Hematopoietic multipotent progenitor cell treated with erythropoietin and hydrocortisone succinate and interleukin-3 and kit ligand, for 6 days (in vitro differentiated cells): ENCODE measurements at regions not wholly inside any gene's neighbourhood (a gene's known extent, or its start where the extent isn't known, plus 50 kb on each side); places are given as distances from the start of the nearest gene placed in this dataset.
"Not testable (repeated sequence)": the region's sequence is repeated elsewhere in the genome, so short reads cannot be mapped to it uniquely, and the experiment has no call there.

Source experiments
- DNase-seq: peaks from one replicate; pipeline ENCODE4 v3.0.0-alpha.2; 2015

DNA sequence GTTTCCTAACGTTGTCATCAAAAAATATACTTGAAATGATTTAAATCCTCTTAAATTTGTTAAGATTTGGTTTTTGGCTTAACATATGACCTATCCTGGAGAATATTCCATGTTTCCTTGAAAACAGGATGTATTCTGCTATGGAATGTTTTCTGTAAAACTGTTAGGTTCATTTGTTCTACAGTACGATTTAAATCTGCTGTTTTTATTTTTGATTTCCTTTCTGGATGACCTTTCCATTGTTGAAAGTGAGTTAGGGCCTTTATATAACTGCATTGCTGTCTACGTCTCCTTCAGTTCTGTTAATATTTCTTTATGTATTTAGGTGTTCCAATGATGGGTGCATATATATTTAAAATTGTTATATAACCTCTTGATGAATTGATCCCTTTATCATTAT is 465.3 kb upstream of the ALCAM start:
- DNase-seq: no peak

DNA sequence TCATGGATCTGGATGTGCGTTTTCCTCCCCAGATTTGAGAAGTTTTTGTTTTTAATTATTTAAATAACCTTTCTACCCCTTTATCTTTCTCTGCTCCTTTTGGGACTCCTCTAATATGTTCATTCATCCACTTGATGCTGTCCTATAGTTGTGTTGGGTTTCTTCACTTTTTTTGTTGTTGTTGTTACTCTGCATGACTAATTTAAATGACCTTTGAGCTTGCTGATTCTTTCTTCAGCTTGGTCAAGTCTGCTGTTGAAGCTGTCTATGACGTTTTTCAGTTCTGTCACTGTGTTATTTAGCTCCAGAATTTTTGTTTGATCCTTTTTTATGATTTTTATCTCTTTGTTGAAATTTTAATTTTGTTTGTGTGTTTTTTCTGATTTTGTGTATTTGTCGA is 463.6 kb upstream of the ALCAM start:
- DNase-seq: no peak

DNA sequence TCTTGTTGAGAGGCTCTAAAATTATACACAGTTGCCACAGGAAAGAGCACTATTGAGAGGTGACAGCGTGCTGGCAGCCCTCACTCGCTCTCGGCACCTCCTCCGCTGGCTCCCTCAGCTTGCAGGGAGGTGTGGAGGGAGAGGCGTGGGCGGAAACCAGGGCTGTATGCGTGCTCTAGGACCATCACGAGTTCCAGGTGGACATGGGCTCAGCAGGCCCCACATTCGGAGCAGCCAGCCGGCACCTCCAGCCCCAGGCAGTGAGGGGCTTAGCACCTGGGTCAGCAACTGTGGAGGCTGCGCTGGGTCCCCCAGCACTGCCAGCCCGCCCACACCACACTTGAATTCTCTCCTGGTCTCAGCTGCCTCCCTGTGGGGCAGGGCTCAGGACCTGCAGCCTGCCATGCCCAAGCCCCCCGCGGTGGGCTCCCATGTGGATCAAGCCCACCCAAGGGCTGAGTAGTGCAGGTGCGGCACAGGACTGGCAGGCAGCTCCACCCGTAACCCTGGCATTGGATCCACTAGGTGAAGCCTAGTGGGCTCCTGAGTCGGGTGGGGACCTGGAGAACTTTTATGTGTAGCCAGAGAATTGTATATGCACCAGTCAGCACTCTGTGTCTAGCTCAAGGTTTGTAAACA is 460.6 kb upstream of the ALCAM start:
- DNase-seq: no peak

DNA sequence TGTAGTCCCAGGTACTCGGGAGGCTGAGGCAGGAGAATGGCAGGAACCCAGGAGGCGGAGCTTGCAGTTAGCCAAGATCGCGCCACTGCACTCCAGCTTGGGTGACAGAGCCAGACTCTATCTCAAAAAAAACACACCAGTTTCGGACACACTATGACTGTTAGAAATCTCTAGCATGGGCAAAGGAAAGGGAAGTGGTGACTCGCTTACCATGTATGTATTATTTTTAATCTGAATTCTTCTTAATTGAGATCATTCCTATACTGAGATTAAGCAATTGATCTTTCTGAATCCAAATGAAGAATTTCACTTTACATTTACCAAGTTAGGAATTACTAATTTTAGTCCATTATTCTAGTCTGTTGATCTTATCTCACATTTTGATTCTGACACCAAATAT is 459.2 kb upstream of the ALCAM start:
- DNase-seq: no peak

DNA sequence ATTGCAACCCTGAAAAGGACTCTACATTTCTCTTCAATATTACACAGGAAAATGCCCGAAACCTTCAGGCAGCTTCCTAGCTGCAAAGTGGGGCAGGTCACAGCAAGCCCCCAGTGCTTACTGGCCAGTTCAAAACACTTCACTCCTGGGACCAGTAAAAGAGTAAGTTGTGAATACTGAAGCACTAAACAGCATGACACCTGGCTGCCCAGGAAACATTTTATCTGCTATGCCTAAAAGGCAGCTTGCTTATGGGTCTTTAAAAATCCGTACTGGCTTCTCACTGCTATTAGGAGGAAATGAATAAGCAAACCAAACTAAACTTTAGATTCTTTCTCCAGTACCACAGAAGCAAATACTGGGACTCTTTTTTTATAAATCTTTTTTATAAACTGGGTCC is 457.9 kb upstream of the ALCAM start:
- no peak for DNase-seq

DNA sequence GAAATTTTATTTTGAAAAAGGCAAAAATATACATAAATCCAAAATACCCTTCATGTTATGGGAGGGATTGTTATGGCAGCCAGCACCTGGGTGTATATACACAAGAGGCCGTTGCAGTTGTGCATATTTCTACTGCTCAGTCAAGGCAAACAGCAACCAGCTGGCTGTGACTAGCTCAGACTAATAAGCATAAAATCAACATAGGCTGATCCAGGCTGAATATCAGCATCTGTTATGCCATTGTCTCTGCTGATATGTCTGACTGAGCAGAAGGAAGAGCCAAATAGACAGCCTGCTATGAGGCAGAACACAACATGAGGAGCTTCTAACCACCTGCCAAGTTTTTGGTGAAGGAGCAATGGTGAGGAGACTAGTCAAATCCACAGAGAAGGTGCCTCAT is 457.5 kb upstream of the ALCAM start:
- DNase-seq: no peak

DNA sequence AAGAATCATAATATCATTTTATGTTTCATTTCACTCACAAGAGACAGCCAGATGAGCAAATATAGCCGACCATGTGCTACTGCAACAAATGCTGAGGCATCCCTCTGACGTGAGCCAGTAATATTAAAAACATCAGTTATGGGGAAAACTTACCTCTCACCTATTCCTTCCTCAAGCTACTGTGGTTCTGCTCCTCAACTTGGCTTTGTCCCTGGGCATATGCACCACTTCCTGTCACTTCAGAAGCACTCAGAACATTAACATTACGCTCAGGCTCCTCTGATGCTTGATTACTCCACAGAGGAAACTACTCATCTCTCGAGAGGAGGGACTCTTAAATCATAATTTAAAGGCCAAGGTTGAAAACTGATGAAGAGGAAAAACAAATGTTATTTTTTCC is 457.0 kb upstream of the ALCAM start:
- no peak for DNase-seq

DNA sequence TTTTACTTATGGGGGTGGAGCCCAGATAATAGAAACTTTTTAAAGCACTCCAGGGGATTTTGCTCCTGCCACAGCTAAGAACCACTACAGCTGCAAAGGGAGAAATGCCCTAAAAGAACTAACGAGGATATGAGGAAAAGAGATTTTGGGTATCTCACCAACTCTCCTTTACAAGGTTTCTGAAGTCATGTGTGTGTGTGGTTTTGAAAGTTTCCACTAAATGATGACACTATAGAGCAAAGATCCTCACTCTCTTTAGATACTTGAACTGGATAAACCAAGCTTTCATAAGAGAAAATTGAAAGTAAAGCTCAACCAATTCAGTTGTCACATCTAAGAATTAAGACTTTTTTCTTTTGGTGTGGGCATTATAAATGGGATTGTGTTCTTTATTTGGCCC is 455.3 kb upstream of the ALCAM start:
- no peak for DNase-seq

DNA sequence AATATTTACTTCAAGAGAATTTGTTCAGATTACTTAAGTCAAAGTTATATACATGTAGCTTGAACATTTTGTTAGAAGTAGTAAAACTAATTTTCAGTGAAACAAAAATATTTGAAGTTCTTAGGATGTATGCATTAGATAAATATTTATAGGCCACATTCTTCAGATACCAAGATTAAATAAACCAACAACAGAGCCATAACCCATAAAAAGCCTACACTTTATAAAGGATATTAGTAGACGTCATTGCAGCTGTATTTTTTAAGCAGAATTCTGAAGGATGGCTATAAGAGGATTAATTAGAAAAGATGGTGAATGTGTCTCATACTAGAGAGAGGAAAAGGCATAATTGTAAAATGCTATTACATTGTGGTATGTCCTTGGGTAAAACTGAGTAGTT is 449.7 kb upstream of the ALCAM start:
- DNase-seq: no peak

DNA sequence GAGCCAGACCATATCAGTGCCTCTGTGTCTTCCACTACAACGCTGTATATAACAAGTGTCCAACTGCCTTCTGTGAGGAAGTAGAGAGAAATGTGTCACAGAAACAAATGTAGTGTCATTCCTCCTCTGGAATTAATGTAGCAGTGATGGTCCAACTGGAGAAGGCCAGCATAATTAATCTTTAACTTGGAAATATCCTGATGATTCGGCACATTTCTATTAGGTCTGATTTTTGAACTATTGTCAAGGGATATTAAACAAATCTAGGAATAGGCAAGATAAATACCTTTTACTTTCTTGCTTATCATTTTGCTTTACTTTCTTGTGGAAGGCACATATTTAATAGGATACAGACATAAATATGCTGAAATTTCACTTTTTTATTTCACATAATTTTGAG is 446.2 kb upstream of the ALCAM start:
- DNase-seq: no peak

DNA sequence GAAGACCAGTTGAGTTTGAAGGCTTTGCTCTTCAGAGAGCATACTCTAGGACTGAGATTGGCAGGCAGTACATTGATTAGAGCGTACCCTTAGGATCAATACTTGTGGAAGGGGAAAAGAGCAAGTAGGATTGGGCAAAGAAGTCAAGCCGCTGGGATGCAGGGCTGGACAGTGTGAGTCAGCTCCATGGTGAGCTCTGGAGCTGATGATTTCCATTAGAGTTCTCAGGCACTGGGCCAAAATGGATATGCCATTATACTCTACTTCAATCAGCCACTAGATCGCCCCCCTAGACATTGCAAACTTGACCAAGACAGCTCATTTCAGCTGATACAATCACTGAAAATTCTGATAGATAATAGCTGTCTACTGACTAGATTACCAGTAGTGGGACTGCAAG is 432.7 kb upstream of the ALCAM start:
- no peak for DNase-seq

DNA sequence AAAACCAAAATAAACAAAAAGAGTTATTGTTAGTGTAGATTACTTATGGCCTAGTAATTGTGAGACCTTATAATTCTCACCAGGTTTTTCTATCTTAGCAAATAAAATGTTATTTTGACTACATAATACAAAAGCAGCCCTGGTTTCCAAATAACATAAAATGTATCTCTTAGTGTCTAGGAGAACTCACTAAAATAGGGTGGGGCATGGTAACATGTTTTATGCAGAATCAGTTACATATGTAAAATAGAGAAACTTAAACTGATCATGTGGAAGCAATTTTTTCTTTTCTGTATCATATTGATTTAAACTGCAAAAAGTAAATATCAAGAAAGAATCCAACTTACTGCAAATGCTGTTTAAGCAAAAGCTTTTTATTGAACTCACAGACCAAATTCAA is 431.1 kb upstream of the ALCAM start:
- no peak for DNase-seq

DNA sequence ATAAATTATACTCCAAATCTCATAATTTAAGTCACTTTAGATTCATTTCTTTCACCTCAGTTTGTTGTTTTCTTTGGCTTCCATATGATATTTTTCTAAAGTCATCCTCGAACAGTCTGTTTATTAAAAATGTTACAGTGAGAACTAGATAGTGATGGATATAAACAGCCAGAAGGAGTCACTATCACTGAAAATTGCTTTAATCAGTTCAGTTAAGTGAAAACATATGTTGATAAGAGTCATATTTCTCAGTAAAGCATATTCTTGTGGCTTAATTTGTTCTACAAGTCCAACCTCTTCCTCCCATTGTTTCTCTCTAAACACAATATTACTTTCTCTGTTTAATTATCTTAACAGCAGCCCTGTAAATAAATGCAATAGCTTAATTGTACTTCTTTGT is 427.5 kb upstream of the ALCAM start:
- no peak for DNase-seq

DNA sequence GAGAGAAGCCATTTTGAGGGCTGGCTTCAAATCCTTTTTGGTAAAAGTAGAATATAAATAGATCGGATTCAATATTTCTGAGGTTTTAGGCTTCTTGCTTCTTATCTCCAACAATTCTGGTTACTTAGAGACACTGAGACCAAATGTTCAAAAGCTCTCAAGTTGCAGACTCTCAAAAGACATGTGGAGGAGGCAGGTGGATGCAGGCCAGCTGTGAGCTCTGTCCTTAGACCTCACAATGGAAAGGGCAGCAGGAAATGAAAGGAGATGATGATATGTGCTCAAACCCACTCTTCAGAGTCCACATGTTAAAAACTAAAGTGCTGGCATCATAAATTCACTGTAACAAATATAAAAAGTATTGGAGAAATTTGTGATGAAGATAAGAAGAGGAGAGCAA is 424.9 kb upstream of the ALCAM start:
- DNase-seq: no peak

DNA sequence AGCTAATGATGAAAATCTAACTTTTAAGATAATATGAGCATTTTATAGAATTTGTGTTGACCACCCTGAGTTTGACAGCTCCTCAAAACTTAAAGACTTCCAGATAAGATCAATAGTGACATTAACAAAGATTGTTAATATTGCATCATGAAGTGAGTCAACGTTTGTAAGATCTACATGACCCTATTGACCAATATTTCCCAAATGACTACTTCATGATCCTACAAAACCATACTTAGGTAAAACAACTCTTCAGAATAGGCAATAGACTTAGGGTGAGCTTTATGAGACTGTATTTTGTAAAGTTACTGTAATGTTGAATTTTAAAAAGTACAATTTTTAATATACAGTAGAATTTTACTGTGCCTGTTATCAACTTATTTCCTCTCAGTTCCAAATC is 422.7 kb upstream of the ALCAM start:
- DNase-seq: no peak

DNA sequence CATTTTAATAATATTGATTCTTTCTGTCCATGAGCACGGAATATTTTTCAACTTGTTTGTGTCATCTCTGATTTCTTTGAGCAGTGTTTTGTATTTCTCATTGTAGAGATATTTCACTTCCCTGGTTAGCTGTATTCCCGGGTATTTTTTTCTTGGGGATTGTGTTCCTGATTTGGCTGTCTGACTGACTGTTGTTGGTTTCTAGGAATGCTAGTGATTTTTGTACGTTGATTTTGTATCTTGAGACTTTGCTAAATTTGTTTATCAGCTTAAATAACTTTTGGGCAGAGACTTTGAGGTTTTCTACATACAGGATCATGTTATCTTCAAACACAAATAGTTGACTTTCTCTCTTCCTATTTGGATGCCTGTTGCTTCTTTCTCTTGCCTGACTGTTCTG is 418.8 kb upstream of the ALCAM start:
- no peak for DNase-seq

DNA sequence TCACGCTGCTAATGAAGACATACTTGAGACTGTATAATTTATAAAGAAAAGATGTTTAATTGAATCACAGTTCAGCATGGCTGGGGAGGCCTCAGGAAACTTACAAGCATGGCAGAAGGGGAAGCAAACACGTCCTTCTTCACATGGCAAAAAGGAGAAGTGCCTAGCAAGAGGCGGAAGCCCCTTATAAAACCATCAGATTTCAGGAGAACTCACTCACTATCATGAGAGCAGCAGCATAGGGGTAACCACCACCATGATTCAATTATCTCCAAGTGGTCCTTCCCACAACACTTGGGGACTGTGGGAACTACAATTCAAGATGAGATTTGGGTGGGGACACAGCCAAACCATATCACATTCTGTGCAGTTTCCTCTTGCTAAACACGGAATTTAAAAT is 416.9 kb upstream of the ALCAM start:
- DNase-seq: not testable (repeated sequence)

DNA sequence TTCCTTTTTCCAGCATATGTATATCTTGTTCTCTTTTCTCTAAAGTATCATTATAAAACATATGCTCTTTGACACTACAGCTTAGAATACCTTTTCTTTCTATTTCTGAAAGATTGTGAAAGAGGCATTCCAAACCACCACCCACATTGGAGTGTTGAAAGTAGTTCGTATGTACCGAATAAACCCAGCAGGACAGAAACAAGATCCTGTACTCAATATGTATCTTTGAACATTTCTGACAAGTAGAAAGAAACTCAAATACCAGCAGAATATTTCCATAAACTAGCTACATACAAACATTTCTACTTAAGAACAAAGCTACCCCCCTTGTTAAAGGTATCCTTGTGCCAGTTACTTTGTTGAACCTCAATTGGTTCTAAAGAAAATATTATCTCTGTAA is 415.3 kb upstream of the ALCAM start:
- no peak for DNase-seq

DNA sequence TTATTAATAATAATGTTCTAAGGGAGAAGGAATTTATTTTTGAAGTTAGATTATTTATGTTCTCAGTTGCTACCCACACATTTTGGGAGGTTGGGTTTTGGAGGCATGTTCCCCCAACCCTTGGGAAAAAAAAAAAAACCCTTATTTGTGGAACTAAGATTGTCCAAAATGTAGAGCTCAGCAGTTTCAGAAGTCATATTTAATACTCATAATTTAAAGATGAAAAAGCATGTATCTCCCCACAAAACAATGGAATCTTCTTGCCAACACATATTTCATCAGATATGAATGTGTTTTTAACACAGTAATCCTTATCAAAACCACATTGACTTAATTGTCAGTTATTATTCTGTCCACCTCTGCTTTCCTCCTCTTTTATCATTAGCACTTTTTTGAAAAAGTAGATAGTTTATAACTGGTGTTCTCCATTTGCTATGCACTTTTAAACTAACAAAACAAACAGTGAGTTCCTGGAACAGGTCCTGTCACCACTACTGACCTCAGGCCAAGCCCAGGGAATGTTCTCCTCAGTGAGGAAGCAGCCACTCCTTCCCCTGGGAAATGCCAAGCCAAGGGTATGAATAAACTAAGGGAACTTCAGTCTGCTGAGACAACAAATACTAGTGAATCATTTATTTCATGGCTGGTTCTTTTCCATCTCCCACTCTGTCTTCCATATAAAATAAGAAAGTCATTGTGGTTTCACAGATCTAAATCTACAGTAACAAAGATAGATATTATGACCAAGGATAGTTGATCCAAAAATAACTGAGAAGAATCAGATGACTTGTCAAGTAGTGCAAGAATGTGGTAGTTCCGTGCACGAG is 414.4 kb upstream of the ALCAM start:
- DNase-seq: no peak

DNA sequence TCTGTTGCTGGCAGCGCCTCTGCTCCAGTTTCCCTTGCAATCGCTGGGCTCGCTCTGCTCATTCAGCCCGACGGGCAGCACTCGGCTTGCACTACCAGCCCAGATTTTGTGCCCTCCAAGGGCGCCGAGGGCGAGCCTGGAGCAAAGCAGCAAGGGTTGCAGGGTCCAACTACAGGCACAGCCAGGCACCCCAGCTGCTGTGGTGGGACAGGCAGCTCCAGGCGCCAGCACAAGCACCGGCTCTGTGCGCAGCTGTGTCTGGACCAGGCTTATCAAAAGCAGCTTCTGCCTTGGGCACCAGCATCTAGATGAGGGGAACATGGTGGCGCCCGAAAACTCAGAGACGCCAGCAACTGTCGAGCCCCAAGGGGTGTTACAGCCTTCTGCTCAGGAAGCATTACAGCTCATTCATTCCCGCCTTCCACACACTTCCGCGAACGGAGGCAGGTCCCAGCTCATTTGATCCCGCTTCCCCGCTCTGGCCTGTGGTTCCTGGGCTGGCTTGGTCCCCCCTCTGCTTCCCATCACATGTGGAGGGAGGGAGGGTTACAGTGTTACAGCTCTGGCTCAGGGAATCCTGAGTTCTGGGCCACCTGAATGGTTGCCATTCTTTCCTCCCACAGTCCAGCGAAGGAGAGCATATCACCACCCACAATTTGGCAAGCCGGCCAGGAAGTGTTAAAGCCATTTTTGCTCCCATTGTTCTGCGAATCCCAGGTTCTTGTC is 409.9 kb upstream of the ALCAM start:
- no peak for DNase-seq

DNA sequence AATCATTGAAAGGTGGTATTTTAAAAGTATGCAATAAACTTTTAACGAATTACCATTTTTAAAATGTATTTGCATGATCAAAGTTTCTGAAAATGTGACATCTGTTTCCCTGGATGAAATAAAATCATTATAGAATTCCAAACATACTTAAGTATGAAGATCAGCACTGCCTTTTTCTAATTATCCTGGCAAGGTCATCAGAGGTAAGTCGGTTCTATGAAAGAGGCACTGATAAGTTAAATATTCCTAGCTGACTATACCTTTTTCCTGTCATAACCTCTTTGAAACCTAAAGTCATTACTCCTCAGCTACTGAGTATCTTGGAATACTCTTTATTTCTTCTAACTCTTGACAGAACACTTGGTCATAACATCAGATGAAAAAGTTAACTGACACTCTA is 406.1 kb upstream of the ALCAM start:
- no peak for DNase-seq

DNA sequence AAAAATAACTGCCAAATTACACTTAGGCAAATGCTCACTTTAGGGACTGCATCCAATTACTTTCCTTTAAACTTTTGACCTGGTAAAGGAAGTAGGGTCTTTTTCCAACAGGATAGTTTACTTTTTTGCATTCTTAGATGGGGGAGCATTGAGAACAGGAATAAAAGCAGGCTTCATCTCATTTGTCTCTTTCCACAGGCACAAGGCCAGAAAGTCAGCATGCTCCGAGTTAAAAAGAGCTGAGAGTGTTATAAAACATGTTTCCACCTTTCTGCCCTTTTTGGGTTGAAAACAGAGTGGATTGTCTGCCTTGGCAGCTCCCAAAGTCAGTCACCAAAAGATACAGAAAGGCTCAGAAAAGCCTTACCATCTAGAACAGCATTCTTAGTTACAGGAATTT is 404.9 kb upstream of the ALCAM start:
- DNase-seq: no peak

DNA sequence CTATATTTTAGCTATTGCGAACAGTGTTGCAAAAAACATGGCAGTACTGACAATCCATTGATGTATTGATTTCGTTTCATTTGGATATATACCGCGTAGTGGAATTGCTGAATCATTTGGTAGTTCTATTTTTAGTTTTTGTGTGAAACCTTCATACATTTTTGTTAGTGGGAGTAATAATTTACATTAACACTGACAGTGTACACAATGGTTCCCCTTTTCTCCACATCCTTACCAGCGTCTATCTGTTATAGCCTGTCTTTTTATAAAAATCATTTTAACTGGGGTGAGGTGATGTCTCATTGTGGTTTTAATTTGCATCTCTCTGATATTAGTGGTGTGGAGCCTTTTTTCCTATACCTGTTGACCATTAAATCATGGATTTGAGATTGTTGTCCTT is 392.4 kb upstream of the ALCAM start:
- DNase-seq: peak; percentile 2

DNA sequence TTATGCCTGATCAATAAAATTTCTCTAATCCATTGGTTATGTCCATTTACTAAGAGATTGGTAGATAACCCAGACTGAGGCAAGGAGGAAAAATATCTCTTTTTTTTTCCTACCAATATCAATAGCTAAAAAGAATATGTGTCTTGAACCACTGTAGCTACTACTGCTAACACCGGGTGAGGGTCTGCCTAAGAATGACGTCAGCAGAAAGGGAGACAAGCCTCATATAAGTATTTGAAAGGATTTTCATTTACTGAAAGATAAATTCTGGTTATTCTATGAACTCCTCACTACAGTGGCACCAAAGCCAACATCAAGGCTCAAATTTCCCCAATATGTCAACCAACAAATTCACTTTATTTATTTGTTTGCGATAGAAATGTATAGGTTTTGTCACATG is 389.0 kb upstream of the ALCAM start:
- DNase-seq: no peak
